Superior temporal gyrus (tissue), 1 donor: ENCODE measurements at regions not wholly inside any gene's neighbourhood (a gene's known extent, or its start where the extent isn't known, plus 50 kb on each side); places are given as distances from the start of the nearest gene placed in this dataset.

Experiments used
- DNase-seq: peaks from one replicate; pipeline ENCODE4 v3.0.0-alpha.2; 2016; ENCODE audit errors: extremely low spot score

- no peak for DNase-seq
Observed at GRCh38 chr12:103097496-103097895, 140.0 kb downstream of the ASCL1 start.

- DNase-seq, result no peak
Observed at GRCh38 chr12:103100257-103100831, 142.9 kb downstream of the ASCL1 start.

GRCh38 chr12:103102225-103102744 is 144.8 kb downstream of the ASCL1 start:
- DNase-seq, result no peak

GRCh38 chr12:103105971-103106597 is 148.6 kb downstream of the ASCL1 start:
- DNase-seq, result no peak

- no peak for DNase-seq
Observed at GRCh38 chr12:103109861-103110260, 152.4 kb downstream of the ASCL1 start.

GRCh38 chr12:103114296-103115055 is 157.0 kb downstream of the ASCL1 start:
- DNase-seq, result no peak

GRCh38 chr12:103128862-103129501 is 171.5 kb downstream of the ASCL1 start:
- no peak for DNase-seq

- no peak for DNase-seq
Observed at GRCh38 chr12:103130564-103130963, 173.1 kb downstream of the ASCL1 start.

- DNase-seq, result no peak
Observed at GRCh38 chr12:103138538-103138937, 181.1 kb downstream of the ASCL1 start.

GRCh38 chr12:103139876-103140275 is 182.4 kb downstream of the ASCL1 start:
- no peak for DNase-seq

- no peak for DNase-seq
Observed at GRCh38 chr12:103140286-103140685, 182.8 kb downstream of the ASCL1 start.

- no peak for DNase-seq
Observed at GRCh38 chr12:103144278-103144677, 186.8 kb downstream of the ASCL1 start.

- DNase-seq, result no peak
Observed at GRCh38 chr12:103160622-103161021, 203.1 kb downstream of the ASCL1 start.

GRCh38 chr12:103161582-103162362 is 204.3 kb downstream of the ASCL1 start:
- DNase-seq, result no peak

GRCh38 chr12:103166949-103167348 is 209.5 kb downstream of the ASCL1 start:
- no peak for DNase-seq

- no peak for DNase-seq
Observed at GRCh38 chr12:103172447-103173112, 215.1 kb downstream of the ASCL1 start.

- no peak for DNase-seq
Observed at GRCh38 chr12:103175625-103176024, 218.2 kb downstream of the ASCL1 start.

- DNase-seq, result no peak
Observed at GRCh38 chr12:103177639-103178255, 220.3 kb downstream of the ASCL1 start.

- DNase-seq, result no peak
Observed at GRCh38 chr12:103178366-103179080, 221.0 kb downstream of the ASCL1 start.
